ENCODE measurements at regions not wholly inside any gene's neighbourhood (a gene's known extent, or its start where the extent isn't known, plus 50 kb on each side); places are given as distances from the start of the nearest gene placed in this dataset.

DNA sequence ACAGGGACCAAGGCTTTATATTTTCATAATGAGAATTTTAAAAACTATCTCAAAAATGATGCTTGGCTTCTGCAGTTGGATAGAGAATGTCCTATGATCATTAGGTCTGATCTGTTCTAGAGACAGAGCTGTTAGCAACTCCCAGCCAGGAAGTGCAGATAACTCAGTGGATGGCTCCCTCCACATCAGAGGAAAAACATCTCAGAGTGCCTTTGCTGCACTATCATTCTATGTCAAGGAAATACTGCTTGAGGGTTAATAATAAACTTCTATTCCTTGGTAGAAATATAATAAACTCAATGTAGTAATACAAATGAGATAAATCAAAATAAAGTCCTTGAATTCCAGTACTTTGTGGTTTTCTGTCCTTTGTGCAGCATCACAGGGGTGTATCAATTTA, 78.0 kb upstream of the BET1 start:
- POLR2A ChIA-PET, result no interaction called here
- H3K27me3 ChIP-seq (replicated peaks in 1 of 2; ENCODE audit: control insufficient read depth in 2 of 2, extremely low read depth in 1 of 2, insufficient read depth in 2 of 2, low read length in 1 of 2), result peaks cover 0 to 3% of the 10 kb centered on the region in 2 experiments
- H3K9me3 ChIP-seq, result no peaks in the 10 kb centered on the region
- H3K27ac Mint-ChIP-seq, result no peak overlapping the region
- no peak for ATAC-seq (replicated peaks in 1 of 4)
- H3K27ac ChIP-seq (ENCODE audit: low read length), result no peak overlapping the region
- H3K4me1 ChIP-seq (ENCODE audit: control insufficient read depth in 1 of 2, extremely low read depth in 1 of 2, insufficient read depth in 2 of 2, low read length in 2 of 2), result no peaks in the 10 kb centered on the region
- H3K36me3 Mint-ChIP-seq, result no peaks in the 10 kb centered on the region
- no peaks in the 10 kb centered on the region for H3K36me3 ChIP-seq (ENCODE audit: control insufficient read depth in 2 of 2, extremely low read depth in 1 of 2, insufficient read depth in 1 of 2, low read length in 1 of 2)
- CTCF ChIA-PET, result interaction anchor here (0.6 kb wide), 2 partner anchors 17 to 1387 kb away, joined by 3 to 5 read pairs; no protein-coding TSS in a partner anchor
- H3K27me3 Mint-ChIP-seq, result peaks cover 4 to 9% of the 10 kb centered on the region in 2 donors
- no peaks in the 10 kb centered on the region for H3K4me1 Mint-ChIP-seq
- DNase-seq, result no peak
- no peaks in the 10 kb centered on the region for H3K9me3 Mint-ChIP-seq
- H3K4me3 ChIP-seq (ENCODE audit: control insufficient read depth in 1 of 2, extremely low read depth in 1 of 2, low read length in 1 of 2), result no peak overlapping the region
- H3K4me3 Mint-ChIP-seq, result no peak overlapping the region

DNA sequence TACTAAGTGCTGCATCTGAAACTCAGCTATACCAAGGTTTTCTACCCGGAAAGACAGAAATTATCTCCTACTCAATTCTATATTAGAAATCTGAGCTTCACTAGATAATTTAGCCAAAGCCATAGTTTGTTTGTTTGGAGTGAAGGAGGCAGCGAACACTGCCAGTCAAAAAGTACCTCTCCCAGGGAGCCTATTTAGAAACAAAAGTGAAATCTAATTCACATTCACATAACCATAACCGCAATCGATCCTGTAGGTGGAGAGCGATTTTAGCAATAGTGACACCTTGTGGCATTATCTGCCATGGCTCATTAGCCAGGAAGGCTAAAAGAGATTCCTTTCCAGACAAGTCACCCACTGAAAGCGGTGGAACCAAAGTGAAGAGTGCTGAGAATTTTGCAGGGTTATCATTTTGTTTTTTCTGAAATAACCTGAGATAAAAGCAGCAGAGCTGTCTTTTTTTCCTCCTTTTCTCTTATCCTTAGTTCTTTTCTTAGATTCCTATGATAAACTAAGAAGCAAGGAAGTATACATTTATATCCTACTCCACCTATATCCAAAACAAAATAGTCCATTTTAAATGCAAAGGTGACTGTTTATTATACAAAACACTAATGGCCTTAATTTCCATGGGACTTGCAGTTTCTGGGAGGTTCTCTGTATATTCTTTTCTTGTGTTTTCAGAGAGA, 83.7 kb upstream of the BET1 start:
- ATAC-seq (replicated peaks in 1 of 4) (peak; percentile 73 to 97 (median 80)), DNase-seq (peak in 27 of 35 experiments; percentile 2 to 72 (median 20))
- no peak overlapping the region for H3K27ac ChIP-seq (ENCODE audit: low read length)
- H3K9me3 ChIP-seq, result no peaks in the 10 kb centered on the region
- H3K27me3 ChIP-seq (replicated peaks in 1 of 2; ENCODE audit: control insufficient read depth in 2 of 2, extremely low read depth in 1 of 2, insufficient read depth in 2 of 2, low read length in 1 of 2), result no peaks in the 10 kb centered on the region
- ChIA-PET POLR2A (interaction anchor here in 1 of 2 donors (0.7 kb wide), 1 partner anchor 159 kb away, joined by 3 read pairs; no protein-coding TSS in a partner anchor), CTCF (interaction anchor here (0.6 to 3.3 kb wide), 15 partner anchors 9 to 909 kb away, joined by 3 to 24 read pairs (median 3); no protein-coding TSS in a partner anchor)
- H3K4me1 ChIP-seq (ENCODE audit: control insufficient read depth in 1 of 2, extremely low read depth in 1 of 2, insufficient read depth in 2 of 2, low read length in 2 of 2), result no peaks in the 10 kb centered on the region
- H3K36me3 ChIP-seq (ENCODE audit: control insufficient read depth in 2 of 2, extremely low read depth in 1 of 2, insufficient read depth in 1 of 2, low read length in 1 of 2), result no peaks in the 10 kb centered on the region
- H3K4me3 Mint-ChIP-seq, result peak overlapping the region; percentile 54 to 71 (median 55)
- H3K27me3 Mint-ChIP-seq, result peaks cover 16 to 22% of the 10 kb centered on the region in 2 donors
- peaks cover 4 to 6% (median 4%) of the 10 kb centered on the region in 3 donors for H3K4me1 Mint-ChIP-seq
- H3K9me3 Mint-ChIP-seq, result no peaks in the 10 kb centered on the region
- WGBS (ENCODE audit: insufficient coverage), result no CpG with 5 or more reads among the region's 6 CpGs
- H3K36me3 Mint-ChIP-seq, result no peaks in the 10 kb centered on the region
- H3K27ac Mint-ChIP-seq, result peak overlapping the region in 1 of 2 donors; percentile 18
- peak overlapping the region in 1 of 2 donors; percentile 44 for H3K4me3 ChIP-seq (ENCODE audit: control insufficient read depth in 1 of 2, extremely low read depth in 1 of 2, low read length in 1 of 2)

DNA sequence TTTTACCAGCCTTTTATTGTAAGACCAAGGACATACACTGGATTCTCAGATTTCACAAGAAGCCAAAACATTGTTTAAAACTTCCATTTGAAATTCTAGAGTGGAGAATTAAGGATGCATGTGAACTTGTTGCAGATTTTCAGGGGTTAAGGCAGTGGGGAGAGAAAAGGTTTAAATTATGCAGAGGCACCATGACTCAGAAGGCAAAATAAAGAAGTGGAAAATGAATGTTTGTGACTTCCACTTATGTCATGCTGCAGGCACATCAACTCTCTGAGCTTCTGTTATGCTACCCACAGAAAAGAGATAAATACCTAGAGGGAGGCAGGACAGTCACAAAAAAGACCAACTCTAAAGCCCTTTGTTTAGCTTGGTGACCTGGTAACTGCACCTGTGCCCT, 84.4 kb upstream of the BET1 start:
- Histone ChIP-seq H3K36me3 (ENCODE audit: control insufficient read depth in 2 of 2, extremely low read depth in 1 of 2, insufficient read depth in 1 of 2, low read length in 1 of 2) (no peaks in the 10 kb centered on the region), H3K4me3 (ENCODE audit: control insufficient read depth in 1 of 2, extremely low read depth in 1 of 2, low read length in 1 of 2) (no peak overlapping the region), H3K4me1 (ENCODE audit: control insufficient read depth in 1 of 2, extremely low read depth in 1 of 2, insufficient read depth in 2 of 2, low read length in 2 of 2) (no peaks in the 10 kb centered on the region), H3K9me3 (no peaks in the 10 kb centered on the region), H3K27ac (ENCODE audit: low read length) (no peak overlapping the region), H3K27me3 (replicated peaks in 1 of 2; ENCODE audit: control insufficient read depth in 2 of 2, extremely low read depth in 1 of 2, insufficient read depth in 2 of 2, low read length in 1 of 2) (no peaks in the 10 kb centered on the region)
- CTCF ChIA-PET, result interaction anchor here in 1 of 2 donors (0.6 to 3.3 kb wide), 2 partner anchors 33 to 842 kb away, joined by 3 to 24 read pairs; no protein-coding TSS in a partner anchor
- no peak overlapping the region for H3K27ac Mint-ChIP-seq
- peaks cover 4 to 6% (median 4%) of the 10 kb centered on the region in 3 donors for H3K4me1 Mint-ChIP-seq
- DNase-seq (no peak), ATAC-seq (replicated peaks in 1 of 4) (no peak)
- H3K36me3 Mint-ChIP-seq, result no peaks in the 10 kb centered on the region
- H3K4me3 Mint-ChIP-seq, result no peak overlapping the region
- H3K27me3 Mint-ChIP-seq, result peaks cover 16 to 22% of the 10 kb centered on the region in 2 donors
- H3K9me3 Mint-ChIP-seq, result no peaks in the 10 kb centered on the region
- POLR2A ChIA-PET, result no interaction called here

DNA sequence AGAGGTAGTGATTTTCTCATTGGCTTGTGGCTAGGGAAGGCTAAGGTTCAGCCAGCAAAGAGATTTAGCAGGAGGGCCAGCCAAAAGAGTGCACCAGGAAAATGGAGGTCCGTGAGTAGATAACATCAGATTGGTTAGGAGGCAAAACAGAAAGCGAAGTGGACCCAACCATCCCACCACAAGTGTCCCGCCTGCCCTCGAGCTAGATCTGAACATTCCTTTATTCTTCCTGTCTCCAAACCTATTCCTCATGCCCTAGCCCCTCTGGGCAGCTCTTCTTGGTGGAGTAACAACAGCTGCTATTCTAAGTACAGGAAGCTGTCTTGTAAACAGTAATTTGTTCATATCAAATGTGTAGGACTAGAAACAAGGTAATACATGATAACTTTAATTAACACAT, 85.7 kb upstream of the BET1 start:
- H3K27me3 Mint-ChIP-seq, result peaks cover 16 to 18% of the 10 kb centered on the region in 2 donors
- H3K4me1 Mint-ChIP-seq, result peaks cover 4 to 6% (median 4%) of the 10 kb centered on the region in 3 donors
- ATAC-seq (replicated peaks in 1 of 4) (no peak), DNase-seq (no peak)
- Histone ChIP-seq H3K36me3 (ENCODE audit: control insufficient read depth in 2 of 2, extremely low read depth in 1 of 2, insufficient read depth in 1 of 2, low read length in 1 of 2) (no peaks in the 10 kb centered on the region), H3K9me3 (no peaks in the 10 kb centered on the region), H3K4me3 (ENCODE audit: control insufficient read depth in 1 of 2, extremely low read depth in 1 of 2, low read length in 1 of 2) (no peak overlapping the region), H3K4me1 (ENCODE audit: control insufficient read depth in 1 of 2, extremely low read depth in 1 of 2, insufficient read depth in 2 of 2, low read length in 2 of 2) (no peaks in the 10 kb centered on the region), H3K27ac (ENCODE audit: low read length) (no peak overlapping the region), H3K27me3 (replicated peaks in 1 of 2; ENCODE audit: control insufficient read depth in 2 of 2, extremely low read depth in 1 of 2, insufficient read depth in 2 of 2, low read length in 1 of 2) (no peaks in the 10 kb centered on the region)
- ChIA-PET POLR2A (no interaction called here), CTCF (interaction anchor here (0.8 to 1.5 kb wide), 2 partner anchors 13 to 193 kb away, joined by 3 to 4 read pairs; no protein-coding TSS in a partner anchor)
- no peak overlapping the region for H3K27ac Mint-ChIP-seq
- H3K4me3 Mint-ChIP-seq, result no peak overlapping the region
- no peaks in the 10 kb centered on the region for H3K36me3 Mint-ChIP-seq
- no peaks in the 10 kb centered on the region for H3K9me3 Mint-ChIP-seq
- WGBS (ENCODE audit: insufficient coverage), result 57% methylated on average over 2 of the region's 4 CpGs

DNA sequence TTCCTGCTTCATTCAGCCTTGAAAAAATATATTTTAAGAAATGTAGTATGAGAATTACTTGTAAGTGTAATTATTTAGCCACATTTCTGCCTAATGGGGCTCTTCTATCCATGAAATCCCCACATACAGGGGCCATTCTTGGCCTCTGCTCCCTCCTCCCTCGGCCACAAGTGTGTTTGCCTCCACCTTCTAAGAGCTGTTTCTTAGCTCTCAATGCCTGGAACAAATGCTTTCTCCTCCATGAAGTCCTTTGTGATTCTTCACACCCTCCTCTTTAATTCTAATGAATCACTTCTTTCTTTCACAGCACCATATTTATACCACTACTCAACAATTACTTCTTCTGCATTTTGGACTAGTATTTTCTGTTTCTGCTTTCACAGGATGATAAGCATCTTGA, 88.8 kb upstream of the BET1 start:
- ChIA-PET CTCF (no interaction called here), POLR2A (no interaction called here)
- Mint-ChIP-seq H3K36me3 (no peaks in the 10 kb centered on the region), H3K4me3 (no peak overlapping the region), H3K27me3 (peaks cover 21 to 26% of the 10 kb centered on the region in 2 donors), H3K4me1 (no peaks in the 10 kb centered on the region), H3K9me3 (no peaks in the 10 kb centered on the region), H3K27ac (no peak overlapping the region)
- no peaks in the 10 kb centered on the region for H3K9me3 ChIP-seq
- H3K4me1 ChIP-seq (ENCODE audit: control insufficient read depth in 1 of 2, extremely low read depth in 1 of 2, insufficient read depth in 2 of 2, low read length in 2 of 2), result no peaks in the 10 kb centered on the region
- no peak overlapping the region for H3K4me3 ChIP-seq (ENCODE audit: control insufficient read depth in 1 of 2, extremely low read depth in 1 of 2, low read length in 1 of 2)
- no peaks in the 10 kb centered on the region for H3K36me3 ChIP-seq (ENCODE audit: control insufficient read depth in 2 of 2, extremely low read depth in 1 of 2, insufficient read depth in 1 of 2, low read length in 1 of 2)
- no peak overlapping the region for H3K27ac ChIP-seq (ENCODE audit: low read length)
- peaks cover 0 to 2% of the 10 kb centered on the region in 2 experiments for H3K27me3 ChIP-seq (replicated peaks in 1 of 2; ENCODE audit: control insufficient read depth in 2 of 2, extremely low read depth in 1 of 2, insufficient read depth in 2 of 2, low read length in 1 of 2)
- DNase-seq (no peak), ATAC-seq (replicated peaks in 1 of 4) (no peak)
- WGBS (ENCODE audit: insufficient coverage), result 29% methylated on average over 1 of the region's 1 CpG

DNA sequence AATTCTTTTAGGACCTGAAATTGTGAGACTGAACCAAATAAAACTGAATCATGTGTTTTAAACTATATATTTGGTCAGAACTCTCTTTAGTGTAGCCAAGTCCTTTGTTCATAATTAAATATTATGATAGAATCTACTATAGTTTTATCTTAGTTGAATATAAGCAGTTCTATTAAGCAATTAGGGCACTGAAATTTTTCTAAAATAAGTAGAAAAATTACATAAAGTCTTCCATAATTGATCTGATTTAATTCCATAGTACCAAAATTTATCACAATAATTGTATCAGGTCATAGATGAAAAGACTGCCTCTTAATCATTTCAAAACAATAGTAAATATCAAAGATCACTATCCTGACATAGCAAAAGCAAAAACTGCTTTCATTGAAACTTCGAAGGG, 90.1 kb upstream of the BET1 start:
- Mint-ChIP-seq H3K36me3 (no peaks in the 10 kb centered on the region), H3K27ac (no peak overlapping the region), H3K4me1 (no peaks in the 10 kb centered on the region), H3K4me3 (no peak overlapping the region), H3K27me3 (peaks cover 19 to 25% of the 10 kb centered on the region in 2 donors), H3K9me3 (no peaks in the 10 kb centered on the region)
- Histone ChIP-seq H3K27ac (ENCODE audit: low read length) (no peak overlapping the region), H3K4me3 (ENCODE audit: control insufficient read depth in 1 of 2, extremely low read depth in 1 of 2, low read length in 1 of 2) (no peak overlapping the region), H3K9me3 (no peaks in the 10 kb centered on the region), H3K4me1 (ENCODE audit: control insufficient read depth in 1 of 2, extremely low read depth in 1 of 2, insufficient read depth in 2 of 2, low read length in 2 of 2) (no peaks in the 10 kb centered on the region), H3K27me3 (replicated peaks in 1 of 2; ENCODE audit: control insufficient read depth in 2 of 2, extremely low read depth in 1 of 2, insufficient read depth in 2 of 2, low read length in 1 of 2) (peaks cover 0 to 2% of the 10 kb centered on the region in 2 experiments), H3K36me3 (ENCODE audit: control insufficient read depth in 2 of 2, extremely low read depth in 1 of 2, insufficient read depth in 1 of 2, low read length in 1 of 2) (no peaks in the 10 kb centered on the region)
- ATAC-seq (replicated peaks in 1 of 4) (no peak), DNase-seq (no peak)
- no CpG with 5 or more reads among the region's 1 CpG for WGBS (ENCODE audit: insufficient coverage)
- ChIA-PET POLR2A (interaction anchor here in 1 of 2 donors (0.5 to 0.6 kb wide), 2 partner anchors 117 to 899 kb away, joined by 3 to 4 read pairs; no protein-coding TSS in a partner anchor), CTCF (no interaction called here)
